Midbrain (tissue), 1 donor: ENCODE measurements at regions not wholly inside any gene's neighbourhood (a gene's known extent, or its start where the extent isn't known, plus 50 kb on each side); places are given as distances from the start of the nearest gene placed in this dataset.
"Not testable (repeated sequence)": the region's sequence is repeated elsewhere in the genome, so short reads cannot be mapped to it uniquely, and the experiment has no call there.

Experiments used
- DNase-seq: peaks from one replicate; lab custom pipeline; 2025; lab: John Stamatoyannopoulos, UW

- no peak for DNase-seq
Measured at GRCh38 chr18:1133541-1133940, 228.9 kb downstream of the ADCYAP1 start.

- no peak for DNase-seq
Measured at GRCh38 chr18:1147730-1148129, 243.1 kb downstream of the ADCYAP1 start.

DNA sequence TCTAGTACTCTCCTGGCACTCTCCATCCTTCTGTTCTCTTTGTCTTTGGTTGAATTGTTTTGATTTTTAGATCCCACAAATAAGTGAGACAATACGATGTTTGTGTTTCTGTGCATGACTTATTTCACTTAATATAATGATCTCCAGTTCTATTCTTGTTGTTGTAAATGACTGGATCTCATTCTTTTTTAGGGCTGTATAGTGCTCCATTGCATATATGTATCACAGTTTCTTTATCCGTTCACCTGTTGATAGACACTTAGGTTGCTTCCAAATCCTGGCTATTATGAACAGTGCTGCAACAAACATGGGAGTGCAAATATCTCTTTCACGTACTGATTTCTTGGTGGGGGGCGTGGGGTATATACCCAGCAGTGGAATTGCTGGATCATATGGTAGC, 245.0 kb downstream of the ADCYAP1 start:
- DNase-seq = no peak

- no peak for DNase-seq
Measured at GRCh38 chr18:1150344-1150743, 245.7 kb downstream of the ADCYAP1 start.

DNA sequence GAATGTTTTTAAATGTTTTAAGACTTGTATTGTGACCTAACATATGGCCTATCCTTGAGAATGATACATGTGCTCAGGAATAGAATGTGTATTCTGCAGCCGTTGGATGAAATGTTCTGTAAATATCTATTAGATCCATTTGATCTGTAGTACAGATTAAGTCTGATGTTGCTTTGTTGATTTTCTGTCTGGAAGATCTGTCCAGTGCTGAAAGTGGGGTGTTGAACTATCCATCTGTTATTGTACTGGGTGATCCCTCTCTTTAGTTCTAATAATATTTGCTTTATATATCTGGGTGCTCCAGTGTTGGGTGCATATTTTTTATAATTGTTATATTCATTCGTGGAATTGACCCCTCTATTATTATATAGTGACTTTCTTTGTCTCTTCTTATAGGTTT, 248.3 kb downstream of the ADCYAP1 start:
- not testable (repeated sequence) for DNase-seq

GRCh38 chr18:1173593-1173992, 268.9 kb downstream of the ADCYAP1 start:
- no peak for DNase-seq

GRCh38 chr18:1177232-1177631, 272.6 kb downstream of the ADCYAP1 start:
- DNase-seq = no peak

DNA sequence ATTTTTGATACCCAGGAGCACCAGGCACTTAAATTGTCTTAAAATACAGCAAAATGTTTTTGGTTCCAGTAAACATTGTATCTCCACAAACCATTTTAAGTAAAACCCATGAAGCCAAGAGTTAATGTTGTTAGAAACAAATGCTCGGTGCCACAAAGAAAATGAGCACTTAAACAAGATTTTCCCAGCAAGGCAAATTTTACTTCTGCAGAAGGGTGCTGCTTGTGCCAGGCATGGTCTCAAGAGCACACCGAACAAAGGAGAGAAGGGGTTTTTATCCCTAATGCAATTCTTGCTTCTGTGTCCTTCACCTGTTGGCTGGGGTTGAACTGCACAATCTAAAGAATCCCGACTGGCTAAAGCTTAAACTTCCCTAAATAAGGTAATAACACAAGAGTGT, 286.7 kb downstream of the ADCYAP1 start:
- DNase-seq = no peak

GRCh38 chr18:1213126-1213525, 308.5 kb downstream of the ADCYAP1 start:
- no peak for DNase-seq

GRCh38 chr18:1222880-1223279, 318.2 kb downstream of the ADCYAP1 start:
- DNase-seq = no peak

DNA sequence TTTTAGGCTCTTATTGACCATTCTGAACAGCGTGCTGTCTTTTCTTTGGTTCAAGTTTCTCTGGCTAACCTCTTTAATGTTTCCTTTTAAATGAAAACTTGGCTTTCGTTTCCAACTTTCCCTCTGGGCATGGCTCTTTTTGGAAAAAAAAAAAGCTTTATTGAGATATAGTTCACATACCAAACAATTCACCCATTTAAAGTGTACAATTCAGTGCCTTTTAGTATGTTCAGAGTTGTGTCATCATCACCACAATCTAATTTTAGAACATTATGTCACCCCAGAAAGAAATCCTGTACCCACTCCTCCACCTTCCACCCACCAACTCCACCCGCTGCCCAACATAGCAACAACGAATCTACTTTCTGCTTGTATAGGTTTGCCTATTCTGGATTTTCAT, 322.4 kb downstream of the ADCYAP1 start:
- DNase-seq = no peak

GRCh38 chr18:1229634-1230033, 325.0 kb downstream of the ADCYAP1 start:
- DNase-seq = no peak

DNA sequence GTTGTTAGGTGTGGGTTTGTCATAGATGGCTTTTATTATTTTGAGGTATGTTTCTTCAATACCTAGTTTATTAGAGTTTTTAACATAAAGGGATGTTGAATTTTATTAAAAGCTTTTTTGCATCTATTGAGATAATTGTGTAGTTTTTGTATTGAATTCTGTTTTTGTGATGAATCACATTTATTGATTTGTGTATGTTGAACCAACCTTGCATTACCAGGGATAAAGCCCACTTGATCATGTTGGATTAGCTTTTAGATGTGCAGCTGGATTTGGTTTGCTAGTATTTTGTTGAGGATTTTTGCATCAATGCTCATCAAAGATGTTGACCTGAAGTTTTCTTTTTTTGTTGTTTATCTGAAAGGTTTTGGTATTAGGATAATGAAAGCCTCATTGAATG, 328.2 kb downstream of the ADCYAP1 start:
- DNase-seq = no peak

- DNase-seq = no peak
Measured at GRCh38 chr18:1240701-1241100, 336.0 kb downstream of the ADCYAP1 start.

DNA sequence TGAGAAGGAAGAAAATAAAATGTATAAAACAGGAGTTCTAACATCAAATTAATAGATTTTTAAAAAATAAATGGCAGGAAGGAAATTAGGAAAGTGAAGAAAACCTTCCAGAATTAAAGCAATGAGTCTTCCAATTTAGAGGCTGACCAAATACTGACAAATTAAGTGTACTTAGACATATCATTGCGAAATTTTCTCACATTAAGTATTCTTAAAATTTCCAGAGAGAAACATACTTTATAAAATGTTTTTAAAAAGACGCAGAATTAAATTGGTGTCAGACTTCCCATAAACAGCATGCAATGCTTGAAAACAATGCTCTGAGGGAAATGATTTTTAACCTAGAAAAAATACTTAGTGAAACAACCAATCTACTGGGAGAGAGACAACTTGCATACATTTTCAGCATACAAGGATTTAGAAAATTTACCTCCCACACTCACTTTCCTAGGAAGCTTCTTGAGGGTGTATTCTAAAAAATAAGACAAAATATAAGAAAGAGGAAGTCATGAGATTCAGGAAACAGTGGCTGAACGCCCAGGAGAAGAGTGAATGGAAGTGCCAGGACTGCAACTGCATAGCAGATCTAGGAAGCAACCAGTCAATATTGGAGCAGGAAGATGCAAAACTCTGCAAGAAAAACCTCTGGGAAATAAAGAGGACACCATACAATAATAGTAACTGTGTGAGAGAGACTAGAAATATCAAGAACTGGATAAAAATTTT, 339.9 kb downstream of the ADCYAP1 start:
- DNase-seq = no peak

GRCh38 chr18:1246827-1247226, 342.2 kb downstream of the ADCYAP1 start:
- no peak for DNase-seq

DNA sequence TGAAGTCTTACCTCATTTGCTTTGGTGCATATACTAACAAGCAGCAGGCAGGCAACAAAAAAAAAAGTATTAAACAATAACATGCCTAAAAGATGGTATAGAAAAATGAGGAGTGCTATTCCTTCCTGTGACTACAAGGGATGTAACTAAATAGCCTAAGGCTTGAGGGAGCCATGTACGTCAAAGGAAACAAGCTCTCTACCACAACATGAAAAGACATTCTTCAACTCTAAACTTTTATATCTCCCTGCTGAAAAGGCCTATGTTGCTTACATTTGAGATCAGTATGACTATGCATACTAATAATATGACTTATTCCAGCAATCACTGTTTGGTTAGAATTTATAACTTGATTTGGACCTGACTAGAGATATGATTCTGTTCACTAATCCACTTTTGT, 347.9 kb downstream of the ADCYAP1 start:
- no peak for DNase-seq

DNA sequence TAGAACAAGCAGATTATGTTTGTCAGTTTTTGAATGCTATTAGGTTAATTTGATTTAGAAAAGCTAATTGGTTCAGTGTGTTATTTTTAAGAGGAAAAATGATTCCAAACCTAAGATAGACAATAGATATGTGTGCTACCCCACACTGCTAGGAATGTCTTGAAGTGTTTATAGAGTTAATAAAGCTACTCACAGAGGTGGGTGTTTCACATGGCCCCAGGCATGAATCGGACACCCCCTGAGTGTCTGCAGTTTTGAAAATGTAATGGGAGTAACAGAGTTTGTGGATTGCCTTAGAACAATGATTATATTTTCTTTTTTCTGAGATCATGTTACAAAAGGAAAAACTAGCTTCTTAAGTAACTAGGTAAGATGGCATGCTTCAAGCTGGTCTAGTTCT, 348.3 kb downstream of the ADCYAP1 start:
- DNase-seq = no peak

DNA sequence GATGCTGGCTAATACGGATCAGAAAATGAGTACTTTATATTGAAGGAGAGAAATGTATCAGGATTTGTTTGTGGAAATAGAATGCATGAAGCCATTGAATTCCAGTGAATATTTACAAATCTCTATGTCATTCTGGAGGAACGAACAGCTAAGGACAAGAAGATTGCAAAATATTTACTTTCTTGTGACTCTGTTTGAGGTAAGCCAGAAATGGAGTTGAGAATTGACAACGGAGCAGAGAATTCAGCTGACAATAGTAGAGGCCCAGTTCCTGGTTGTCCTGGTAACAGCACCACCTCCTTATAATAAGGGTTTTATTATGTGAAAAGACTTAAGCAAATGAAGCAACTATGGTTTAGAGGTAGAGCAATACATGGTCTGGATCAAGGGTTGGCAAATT, 349.2 kb downstream of the ADCYAP1 start:
- no peak for DNase-seq

GRCh38 chr18:1261054-1261453, 356.4 kb downstream of the ADCYAP1 start:
- DNase-seq = no peak

DNA sequence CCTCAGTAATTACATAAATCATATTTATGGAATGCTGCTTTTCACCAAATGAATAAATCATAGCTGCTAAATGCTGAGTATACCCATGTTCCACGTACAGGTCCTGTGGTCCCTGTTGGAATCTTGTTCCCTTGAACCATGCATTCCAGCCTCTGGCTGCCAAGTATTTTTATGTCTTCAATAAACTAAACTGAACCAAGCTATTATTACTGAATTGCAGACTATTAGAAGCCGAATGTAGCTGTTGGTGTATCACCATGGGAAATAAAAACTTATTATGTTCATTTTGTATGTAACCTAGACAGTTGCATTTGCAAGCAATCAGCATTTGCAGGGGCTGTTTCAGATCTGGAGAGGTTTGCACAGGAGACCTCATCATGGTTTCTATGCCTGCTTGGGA, 362.4 kb downstream of the ADCYAP1 start:
- DNase-seq = no peak

DNA sequence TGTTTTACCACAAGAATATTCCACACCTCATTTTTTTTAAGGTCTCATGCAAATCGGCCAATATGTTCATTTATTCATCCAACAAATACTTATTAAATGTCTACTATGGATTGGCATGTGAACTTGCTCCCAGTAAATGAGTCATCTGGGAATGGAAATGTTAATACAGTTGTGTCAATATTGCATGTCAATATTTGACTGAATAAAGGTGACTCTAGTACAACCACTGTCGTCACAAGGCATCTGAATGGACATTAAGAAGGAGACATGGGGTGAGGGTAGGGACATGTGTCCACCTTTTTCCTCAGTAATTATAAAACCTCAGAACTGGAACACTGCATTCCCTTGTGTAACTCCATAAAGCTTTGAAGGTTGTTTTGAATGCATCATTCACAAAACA, 365.4 kb downstream of the ADCYAP1 start:
- DNase-seq = no peak

- DNase-seq = no peak
Measured at GRCh38 chr18:1273469-1273868, 368.8 kb downstream of the ADCYAP1 start.

DNA sequence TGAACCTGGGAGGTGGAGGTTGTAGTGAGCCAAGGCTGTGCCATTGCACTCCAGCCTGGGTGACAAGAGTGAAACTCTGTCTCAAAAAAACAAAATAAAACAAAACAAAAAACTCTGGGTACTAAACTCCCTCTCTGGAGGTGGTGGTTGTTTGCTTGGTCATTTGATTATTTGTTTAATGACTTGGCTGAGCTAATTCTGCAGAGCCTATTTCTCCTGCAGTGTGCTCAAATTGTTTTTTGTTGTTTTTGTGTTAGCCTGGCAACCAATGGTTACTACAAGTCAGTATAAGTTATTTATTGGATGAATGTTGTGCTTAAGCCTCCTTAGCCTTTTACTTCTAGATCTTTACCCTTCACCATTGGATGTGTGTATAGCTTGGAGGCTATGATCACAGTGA, 387.5 kb downstream of the ADCYAP1 start:
- no peak for DNase-seq
